NB4 (cell line): ENCODE measurements at regions not wholly inside any gene's neighbourhood (a gene's known extent, or its start where the extent isn't known, plus 50 kb on each side); places are given as distances from the start of the nearest gene placed in this dataset.

Source experiments
- CTCF ChIP-seq: IDR thresholded peaks from one replicate; pipeline ENCODE4 v1.5.1; 2012; ENCODE audit warnings: low read depth, low read length
- MAX ChIP-seq: IDR thresholded peaks from 2 replicates; pipeline ENCODE4 v1.6.1; 2011; ENCODE audit warnings: low read depth, low read length

- TF ChIP-seq MAX (no peak), CTCF (no peak)
These were observed 358.8 kb upstream of the B3GALT2 start for GRCh38 chr1:193545171-193545570.
